ENCODE measurements at regions not wholly inside any gene's neighbourhood (a gene's known extent, or its start where the extent isn't known, plus 50 kb on each side); places are given as distances from the start of the nearest gene placed in this dataset.
"Not testable (repeated sequence)": the region's sequence is repeated elsewhere in the genome, so short reads cannot be mapped to it uniquely, and the experiment has no call there.

DNA sequence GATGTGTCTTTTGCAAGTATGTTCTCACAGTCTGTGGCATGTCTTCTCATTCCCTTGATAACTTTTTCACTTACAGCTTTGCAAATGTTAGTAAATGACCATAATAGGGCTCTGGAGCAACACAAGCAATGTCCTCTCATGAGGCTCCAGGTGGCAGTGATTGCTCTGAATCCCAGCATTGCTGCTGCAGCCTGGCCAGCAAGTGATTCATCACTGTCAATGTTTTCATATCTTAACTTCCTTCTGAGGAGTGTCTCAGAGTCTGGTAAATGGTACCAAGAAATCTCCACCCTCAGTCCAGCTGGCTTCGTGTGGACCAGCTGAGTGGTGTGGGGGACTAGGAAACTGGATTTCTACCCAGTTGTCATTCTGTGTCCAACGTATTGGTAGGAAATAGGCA, 139.6 kb downstream of the MYLK4 start:
- no CpG with 5 or more reads among the region's 2 CpGs for WGBS, 2 experiments (ENCODE audit: insufficient coverage in 2 of 2)
- H3K9me3 ChIP-seq (ENCODE audit: control insufficient read depth, low read length) = no peaks in the 10 kb centered on the region

DNA sequence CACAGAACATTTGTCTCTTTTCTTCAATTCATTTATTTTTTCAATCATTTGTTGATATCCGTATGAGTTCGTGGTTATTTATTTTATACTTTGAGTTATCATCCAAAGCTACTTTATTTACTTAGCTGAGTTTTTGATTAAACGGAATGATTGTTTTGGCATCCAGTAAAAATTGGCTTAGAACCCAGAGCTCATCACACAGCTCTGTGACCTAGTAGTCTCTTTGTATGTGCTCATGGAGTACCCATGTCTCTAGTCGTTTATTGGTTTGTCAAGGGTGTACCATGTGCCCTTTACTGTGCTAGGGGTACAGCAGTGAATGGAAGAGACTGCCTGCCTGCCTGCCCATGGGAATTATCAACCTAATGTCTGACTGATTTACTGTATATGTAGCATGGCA, 142.2 kb downstream of the MYLK4 start:
- Histone ChIP-seq H3K27ac (ENCODE audit: low read depth, low read length, severe bottlenecking) (no peak overlapping the region), H3K4me3 (ENCODE audit: extremely low read depth, insufficient read depth, low read length, poor library complexity, severe bottlenecking) (no peak overlapping the region), H3K36me3 (ENCODE audit: control insufficient read depth, insufficient read depth, low read length) (no peaks in the 10 kb centered on the region), H3K9me3 (ENCODE audit: control insufficient read depth, low read length) (no peaks in the 10 kb centered on the region), H3K4me1 (ENCODE audit: control insufficient read depth, insufficient read depth, low read length, poor library complexity, severe bottlenecking) (no peaks in the 10 kb centered on the region)
- WGBS, 2 experiments (ENCODE audit: insufficient coverage in 2 of 2) = 29 to 75% methylated on average over 1 of the region's 4 CpGs

More for the DNA sequence above, 139.6 kb downstream of the MYLK4 start:
- no peak overlapping the region for H3K27ac ChIP-seq (ENCODE audit: low read depth, low read length, severe bottlenecking)
- no peaks in the 10 kb centered on the region for H3K4me1 ChIP-seq (ENCODE audit: control insufficient read depth, insufficient read depth, low read length, poor library complexity, severe bottlenecking)
- H3K36me3 ChIP-seq (ENCODE audit: control insufficient read depth, insufficient read depth, low read length) = no peaks in the 10 kb centered on the region
- no peak overlapping the region for H3K4me3 ChIP-seq (ENCODE audit: extremely low read depth, insufficient read depth, low read length, poor library complexity, severe bottlenecking)

DNA sequence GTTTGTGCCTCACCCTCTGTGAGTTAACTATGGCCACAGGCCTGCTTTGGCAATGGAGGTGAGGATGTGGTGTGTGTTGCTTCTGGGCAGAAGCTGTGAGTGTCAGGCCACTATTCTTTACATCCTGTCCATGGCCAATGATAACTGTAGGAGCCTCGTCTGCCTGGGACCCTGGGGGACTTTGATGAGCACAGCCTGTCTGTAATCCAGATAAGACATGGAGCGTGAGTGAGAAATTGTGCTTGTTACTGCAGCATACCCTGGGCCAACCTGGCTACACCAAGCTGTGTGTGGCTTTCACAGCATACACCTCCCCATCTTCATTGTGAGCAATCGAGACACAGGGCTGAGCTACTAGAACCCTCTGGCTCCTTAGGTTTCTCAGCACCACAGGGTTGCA, 150.4 kb downstream of the MYLK4 start:
- Histone ChIP-seq H3K36me3 (ENCODE audit: control insufficient read depth, insufficient read depth, low read length) (no peaks in the 10 kb centered on the region), H3K4me1 (ENCODE audit: control insufficient read depth, insufficient read depth, low read length, poor library complexity, severe bottlenecking) (no peaks in the 10 kb centered on the region), H3K4me3 (ENCODE audit: extremely low read depth, insufficient read depth, low read length, poor library complexity, severe bottlenecking) (no peak overlapping the region), H3K9me3 (ENCODE audit: control insufficient read depth, low read length) (no peaks in the 10 kb centered on the region), H3K27ac (ENCODE audit: low read depth, low read length, severe bottlenecking) (no peak overlapping the region)
- 84 to 94% methylated on average over 3 of the region's 3 CpGs for WGBS, 2 experiments (ENCODE audit: insufficient coverage in 2 of 2)

DNA sequence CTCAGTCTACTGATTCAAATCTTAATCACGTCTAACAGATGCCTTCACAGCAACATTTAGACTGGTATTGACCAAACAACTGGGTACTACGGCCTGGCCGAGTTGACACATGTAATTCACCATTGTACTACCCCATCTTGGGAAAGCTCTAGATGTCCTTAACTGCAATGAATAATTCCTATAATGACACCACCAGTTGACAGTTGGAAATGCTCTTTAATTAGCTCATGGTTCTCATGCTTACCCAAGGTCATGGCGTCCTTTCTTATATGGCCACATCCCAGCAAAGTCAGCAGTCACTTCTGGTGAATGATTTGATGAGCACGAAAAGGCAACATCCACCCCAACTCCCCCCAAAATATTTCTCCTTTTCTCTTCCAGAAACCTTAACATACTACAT, 150.9 kb downstream of the MYLK4 start:
- 88 to 100% methylated on average over 3 to 5 of the region's 5 CpGs for WGBS, 2 experiments (ENCODE audit: insufficient coverage in 2 of 2)
- H3K4me3 ChIP-seq (ENCODE audit: extremely low read depth, insufficient read depth, low read length, poor library complexity, severe bottlenecking) = no peak overlapping the region
- H3K27ac ChIP-seq (ENCODE audit: low read depth, low read length, severe bottlenecking) = no peak overlapping the region

DNA sequence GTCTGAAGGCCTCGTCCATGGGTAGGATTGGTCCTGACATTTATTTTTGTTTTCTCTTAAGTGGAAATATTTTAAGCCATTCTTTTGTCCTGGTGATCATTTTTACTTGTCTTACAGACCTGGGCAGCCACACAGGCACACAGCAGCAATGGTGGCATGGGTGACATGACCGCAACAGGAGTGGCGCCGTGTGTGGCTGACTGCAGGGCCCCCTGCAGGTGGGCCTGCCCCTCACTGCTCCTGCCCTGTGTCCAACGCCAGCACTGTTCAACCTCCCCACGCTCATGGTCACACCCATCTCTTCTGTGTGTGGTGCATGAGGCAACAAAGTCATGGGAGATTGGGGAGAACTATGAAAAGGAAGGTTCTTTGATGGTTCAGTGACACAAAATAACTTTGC, 151.9 kb downstream of the MYLK4 start:
- Histone ChIP-seq H3K36me3 (ENCODE audit: control insufficient read depth, insufficient read depth, low read length) (no peaks in the 10 kb centered on the region), H3K27ac (ENCODE audit: low read depth, low read length, severe bottlenecking) (no peak overlapping the region), H3K4me1 (ENCODE audit: control insufficient read depth, insufficient read depth, low read length, poor library complexity, severe bottlenecking) (no peaks in the 10 kb centered on the region), H3K9me3 (ENCODE audit: control insufficient read depth, low read length) (no peaks in the 10 kb centered on the region), H3K4me3 (ENCODE audit: extremely low read depth, insufficient read depth, low read length, poor library complexity, severe bottlenecking) (no peak overlapping the region)
- WGBS, 2 experiments (ENCODE audit: insufficient coverage in 2 of 2) = 85 to 100% methylated on average over 1 to 3 of the region's 6 CpGs

More for the DNA sequence above, 150.9 kb downstream of the MYLK4 start:
- H3K9me3 ChIP-seq (ENCODE audit: control insufficient read depth, low read length) = no peaks in the 10 kb centered on the region
- H3K36me3 ChIP-seq (ENCODE audit: control insufficient read depth, insufficient read depth, low read length) = no peaks in the 10 kb centered on the region
- H3K4me1 ChIP-seq (ENCODE audit: control insufficient read depth, insufficient read depth, low read length, poor library complexity, severe bottlenecking) = no peaks in the 10 kb centered on the region

DNA sequence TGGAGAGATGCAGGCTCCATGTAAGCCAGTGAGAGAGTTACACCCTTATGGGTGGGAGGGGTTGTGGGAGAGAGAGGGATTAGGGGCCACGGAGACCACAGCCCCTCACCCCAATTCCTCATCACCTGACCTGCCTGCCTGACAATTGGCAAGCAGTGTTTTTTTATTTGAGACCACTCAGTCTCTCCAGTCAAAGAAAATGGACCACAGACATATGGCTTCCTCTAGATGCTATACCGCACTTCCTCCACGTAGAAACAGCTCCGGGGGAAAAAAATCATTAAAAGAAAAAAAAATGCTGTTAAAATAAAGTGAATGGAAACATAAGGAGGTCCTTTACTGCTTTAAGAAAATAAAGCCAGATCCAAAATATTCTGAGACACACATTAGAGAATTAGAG, 152.7 kb downstream of the MYLK4 start:
- 100% methylated on average over 1 of the region's 4 CpGs; no CpG with 5 or more reads in 1 of the 2 experiments for WGBS, 2 experiments (ENCODE audit: insufficient coverage in 2 of 2)
- Histone ChIP-seq H3K4me1 (ENCODE audit: control insufficient read depth, insufficient read depth, low read length, poor library complexity, severe bottlenecking) (no peaks in the 10 kb centered on the region), H3K4me3 (ENCODE audit: extremely low read depth, insufficient read depth, low read length, poor library complexity, severe bottlenecking) (no peak overlapping the region), H3K27ac (ENCODE audit: low read depth, low read length, severe bottlenecking) (no peak overlapping the region), H3K9me3 (ENCODE audit: control insufficient read depth, low read length) (no peaks in the 10 kb centered on the region), H3K36me3 (ENCODE audit: control insufficient read depth, insufficient read depth, low read length) (no peaks in the 10 kb centered on the region)

DNA sequence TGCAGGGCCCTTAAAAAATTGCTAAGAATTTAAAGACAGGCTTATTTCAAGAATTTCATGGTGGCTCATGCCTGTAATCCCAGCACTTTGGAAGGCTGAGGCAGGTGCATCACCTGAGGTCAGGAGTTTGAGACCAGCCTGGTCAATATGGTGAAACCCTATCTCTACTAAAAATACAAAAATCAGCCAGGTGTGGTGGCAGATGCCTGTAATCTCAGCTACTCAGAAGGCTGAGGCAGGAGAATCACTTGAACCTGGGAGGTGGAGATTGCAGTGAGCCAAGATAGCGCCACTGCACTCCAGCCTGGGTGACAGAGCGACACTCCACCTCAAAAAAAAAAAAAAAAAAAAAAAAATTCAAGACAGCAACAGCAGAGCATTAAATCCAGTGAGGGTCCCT, 153.3 kb downstream of the MYLK4 start:
- not testable (repeated sequence) for H3K9me3 ChIP-seq (ENCODE audit: control insufficient read depth, low read length); H3K27ac ChIP-seq (ENCODE audit: low read depth, low read length, severe bottlenecking); H3K4me3 ChIP-seq (ENCODE audit: extremely low read depth, insufficient read depth, low read length, poor library complexity, severe bottlenecking); H3K36me3 ChIP-seq (ENCODE audit: control insufficient read depth, insufficient read depth, low read length); H3K4me1 ChIP-seq (ENCODE audit: control insufficient read depth, insufficient read depth, low read length, poor library complexity, severe bottlenecking)
- WGBS, 2 experiments (ENCODE audit: insufficient coverage in 2 of 2) = 80% methylated on average over 1 of the region's 2 CpGs; no CpG with 5 or more reads in 1 of the 2 experiments

DNA sequence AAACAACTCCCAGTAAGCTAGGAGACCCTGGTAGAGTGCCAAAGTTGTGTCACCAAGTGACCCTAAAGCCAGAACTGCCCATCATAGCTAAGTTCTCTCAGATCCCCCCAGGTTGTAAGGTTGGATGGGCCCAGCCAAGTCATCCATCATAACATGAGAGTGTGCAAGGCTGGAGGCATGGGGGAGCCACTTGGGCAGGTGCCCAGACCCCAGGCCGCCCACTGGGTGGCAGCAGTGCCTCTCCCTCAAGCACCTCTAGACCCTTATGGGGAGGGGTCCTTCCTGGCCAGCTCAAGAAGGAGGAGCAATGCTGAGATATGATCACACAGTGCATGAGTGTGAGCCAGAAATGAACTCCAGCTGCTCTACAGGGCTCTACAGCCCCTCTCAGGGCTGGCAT, 154.5 kb downstream of the MYLK4 start:
- H3K27ac ChIP-seq (ENCODE audit: low read depth, low read length, severe bottlenecking) = no peak overlapping the region
- WGBS, 2 experiments (ENCODE audit: insufficient coverage in 2 of 2) = 38 to 40% methylated on average over 1 of the region's 1 CpG

DNA sequence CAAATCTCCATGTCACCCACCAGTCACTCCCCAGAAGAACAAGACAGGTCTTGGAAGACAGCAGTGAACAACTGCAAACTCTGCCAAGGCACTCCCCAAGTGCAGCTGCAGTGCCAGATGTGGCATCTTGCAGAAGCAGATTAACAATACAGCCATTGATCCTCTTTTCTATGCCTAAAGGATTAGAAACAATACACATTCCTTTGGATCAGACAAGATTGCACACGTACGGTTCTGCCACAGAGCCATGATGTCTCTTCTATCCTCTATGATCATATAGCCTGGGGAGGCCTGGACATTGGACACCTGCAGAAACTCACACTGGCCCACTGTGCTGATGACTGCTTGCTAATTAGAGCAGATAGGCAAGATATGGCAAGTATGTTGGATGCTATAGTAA, 155.9 kb downstream of the MYLK4 start:
- WGBS, 2 experiments (ENCODE audit: insufficient coverage in 2 of 2) = 96 to 100% methylated on average over 2 of the region's 2 CpGs
- no peaks in the 10 kb centered on the region for H3K9me3 ChIP-seq (ENCODE audit: control insufficient read depth, low read length)

More for the DNA sequence above, 154.5 kb downstream of the MYLK4 start:
- no peaks in the 10 kb centered on the region for H3K9me3 ChIP-seq (ENCODE audit: control insufficient read depth, low read length)
- H3K36me3 ChIP-seq (ENCODE audit: control insufficient read depth, insufficient read depth, low read length) = no peaks in the 10 kb centered on the region
- no peak overlapping the region for H3K4me3 ChIP-seq (ENCODE audit: extremely low read depth, insufficient read depth, low read length, poor library complexity, severe bottlenecking)
- no peaks in the 10 kb centered on the region for H3K4me1 ChIP-seq (ENCODE audit: control insufficient read depth, insufficient read depth, low read length, poor library complexity, severe bottlenecking)

DNA sequence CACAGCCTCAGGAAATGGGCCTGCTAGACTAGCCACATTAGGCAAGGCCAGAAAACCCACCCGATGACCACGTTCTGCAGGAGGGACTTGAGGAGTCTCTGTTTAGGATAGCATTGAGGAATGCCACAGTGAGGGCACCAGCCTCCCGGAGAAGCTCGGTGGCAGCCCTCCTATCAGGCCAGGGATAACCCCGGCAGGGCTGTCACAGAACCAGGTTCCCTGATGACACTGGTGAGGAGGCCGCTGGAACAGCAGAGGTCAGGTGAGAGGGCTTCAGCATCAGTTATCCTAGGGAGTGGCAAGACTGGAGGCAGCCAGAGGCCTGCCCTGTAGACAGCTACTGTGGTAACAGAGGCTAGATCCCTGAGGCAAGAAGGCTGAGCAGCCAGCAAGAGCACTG, 157.6 kb downstream of the MYLK4 start:
- Histone ChIP-seq H3K4me1 (ENCODE audit: control insufficient read depth, insufficient read depth, low read length, poor library complexity, severe bottlenecking) (no peaks in the 10 kb centered on the region), H3K27ac (ENCODE audit: low read depth, low read length, severe bottlenecking) (no peak overlapping the region), H3K9me3 (ENCODE audit: control insufficient read depth, low read length) (no peaks in the 10 kb centered on the region), H3K4me3 (ENCODE audit: extremely low read depth, insufficient read depth, low read length, poor library complexity, severe bottlenecking) (no peak overlapping the region), H3K36me3 (ENCODE audit: control insufficient read depth, insufficient read depth, low read length) (no peaks in the 10 kb centered on the region)
- 98% methylated on average over 4 to 6 of the region's 6 CpGs for WGBS, 2 experiments (ENCODE audit: insufficient coverage in 2 of 2)

More for the DNA sequence above, 155.9 kb downstream of the MYLK4 start:
- Histone ChIP-seq H3K4me1 (ENCODE audit: control insufficient read depth, insufficient read depth, low read length, poor library complexity, severe bottlenecking) (no peaks in the 10 kb centered on the region), H3K36me3 (ENCODE audit: control insufficient read depth, insufficient read depth, low read length) (no peaks in the 10 kb centered on the region), H3K4me3 (ENCODE audit: extremely low read depth, insufficient read depth, low read length, poor library complexity, severe bottlenecking) (no peak overlapping the region), H3K27ac (ENCODE audit: low read depth, low read length, severe bottlenecking) (no peak overlapping the region)

DNA sequence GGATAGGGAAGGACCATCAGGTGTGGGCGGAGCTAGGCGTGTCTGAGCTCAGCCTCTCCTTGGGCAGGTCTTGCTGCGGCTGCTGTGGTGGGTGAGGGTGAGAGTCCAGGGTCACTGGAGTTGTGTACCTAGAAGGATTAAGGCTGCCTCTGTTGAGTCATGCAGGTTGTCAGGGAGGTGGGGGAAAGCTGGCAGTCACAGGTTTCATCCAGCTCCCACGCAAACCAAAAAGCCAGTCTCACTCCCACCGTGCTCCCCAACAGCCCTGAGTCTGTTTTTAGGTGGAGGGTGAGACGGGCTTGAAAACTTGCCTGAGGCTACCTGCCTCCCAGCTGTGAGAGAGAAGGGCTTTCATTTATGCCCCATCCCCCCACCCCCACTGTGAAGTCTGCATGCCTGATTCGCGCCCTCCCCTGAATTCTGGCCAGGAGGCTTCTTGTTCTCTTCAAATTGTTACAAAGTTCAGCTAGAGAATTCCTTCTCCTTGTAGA, 161.5 kb downstream of the MYLK4 start:
- H3K4me1 ChIP-seq (ENCODE audit: control insufficient read depth, insufficient read depth, low read length, poor library complexity, severe bottlenecking) = no peaks in the 10 kb centered on the region
- WGBS, 2 experiments (ENCODE audit: insufficient coverage in 2 of 2) = 44 to 91% methylated on average over 2 to 5 of the region's 8 CpGs

More for the DNA sequence above, 161.5 kb downstream of the MYLK4 start:
- no peak overlapping the region for H3K27ac ChIP-seq (ENCODE audit: low read depth, low read length, severe bottlenecking)
- no peak overlapping the region for H3K4me3 ChIP-seq (ENCODE audit: extremely low read depth, insufficient read depth, low read length, poor library complexity, severe bottlenecking)
- no peaks in the 10 kb centered on the region for H3K9me3 ChIP-seq (ENCODE audit: control insufficient read depth, low read length)
- H3K36me3 ChIP-seq (ENCODE audit: control insufficient read depth, insufficient read depth, low read length) = no peaks in the 10 kb centered on the region
